OCI-LY7 (cell line): ENCODE measurements at regions not wholly inside any gene's neighbourhood (a gene's known extent, or its start where the extent isn't known, plus 50 kb on each side); places are given as distances from the start of the nearest gene placed in this dataset. TPM values are rescaled to one million over a fixed set of nuclear protein-coding genes. Genes with fewer than 3 reads are reported as not detected.

Source experiments
- BruUV-seq: library from RNA; stranded (reverse); fragments of 400-500 nt; replicated peaks from 2 replicates; lab custom pipeline; 2021; lab: Mats Ljungman, UMichigan
- CTCF ChIA-PET: fragments of 300-600 bp; sonication (Branson Sonifier 250); formaldehyde crosslinking; loops from one replicate; lab custom pipeline; 2022; ENCODE audit warnings: antibody characterized with exemption; ENCODE audit not compliant: unreplicated experiment; lab: Charles Lee
- POLR2A ChIA-PET: fragments of 300-600 bp; sonication (Branson Sonifier 250); formaldehyde crosslinking; loops from one replicate; lab custom pipeline; 2022; ENCODE audit warnings: antibody characterized with exemption; lab: Charles Lee
- DNase-seq: peaks from one replicate; pipeline ENCODE4 v3.0.0-alpha.2; 2015; ENCODE audit warnings: low spot score
- H2AFZ ChIP-seq: fragments of 200-600 bp; sonication (generic), shearing (Covaris generic); 2 replicates; pipeline ENCODE4 v1.6.1; 2014; ENCODE audit warnings: mild to moderate bottlenecking, antibody characterized with exemption, low read length, moderate library complexity
- H3K27ac ChIP-seq: fragments of 200-600 bp; sonication (generic); 2 replicates; pipeline ENCODE4 v1.5.1; 2014; ENCODE audit warnings: mixed run types, low read depth, mild to moderate bottlenecking, moderate library complexity, low read length, inconsistent platforms; ENCODE audit not compliant: poor library complexity, severe bottlenecking
- H3K36me3 ChIP-seq: fragments of 200-600 bp; sonication (generic); 2 replicates; pipeline ENCODE4 v1.6.1; 2014; ENCODE audit warnings: mild to moderate bottlenecking, antibody characterized with exemption, low read length, moderate library complexity, mixed read lengths; ENCODE audit not compliant: insufficient read depth
- H3K4me1 ChIP-seq: fragments of 200-600 bp; sonication (generic); 2 replicates; pipeline ENCODE4 v1.5.1; 2014; ENCODE audit warnings: mild to moderate bottlenecking, low read length; ENCODE audit not compliant: insufficient read depth, poor library complexity, severe bottlenecking
- H3K4me2 ChIP-seq: fragments of 200-600 bp; sonication (generic); 2 replicates; pipeline ENCODE4 v1.6.1; 2014; ENCODE audit warnings: mild to moderate bottlenecking, low read length
- H3K4me3 ChIP-seq: fragments of 200-600 bp; sonication (generic); 2 replicates; pipeline ENCODE4 v1.5.1; 2014; ENCODE audit warnings: mild to moderate bottlenecking, low read depth, low read length; ENCODE audit not compliant: poor library complexity, severe bottlenecking
- H3K79me2 ChIP-seq: fragments of 200-600 bp; sonication (generic); 2 replicates; pipeline ENCODE4 v1.6.1; 2016; ENCODE audit warnings: low read depth, mild to moderate bottlenecking, low read length, moderate library complexity, mixed read lengths; ENCODE audit not compliant: insufficient read depth
- H3K9me2 ChIP-seq: fragments of 200-600 bp; sonication (generic); 2 replicates; pipeline ENCODE4 v1.6.1; 2016; ENCODE audit warnings: mild to moderate bottlenecking, low read length, mixed read lengths; ENCODE audit not compliant: insufficient read depth
- H3K9me3 ChIP-seq: fragments of 200-600 bp; sonication (generic); 2 replicates; pipeline ENCODE4 v1.6.1; 2014; ENCODE audit warnings: mild to moderate bottlenecking, mixed run types, low read length, mixed read lengths
- H4K20me1 ChIP-seq: fragments of 200-600 bp; sonication (generic); 2 replicates; pipeline ENCODE4 v1.6.1; 2014; ENCODE audit warnings: mild to moderate bottlenecking, antibody characterized with exemption, low read length, moderate library complexity, mixed read lengths; ENCODE audit not compliant: insufficient read depth
- CTCF ChIP-seq: fragments of 200-600 bp; sonication (generic); conservative IDR thresholded peaks from 2 replicates; pipeline ENCODE4 v1.5.1; 2014; ENCODE audit warnings: mild to moderate bottlenecking, antibody characterized with exemption, low read length, moderate library complexity, mixed read lengths
- EZH2phosphoT487 ChIP-seq: fragments of 200-600 bp; sonication (generic); IDR thresholded peaks from 2 replicates; pipeline ENCODE4 v1.6.1; 2018; ENCODE audit warnings: low read depth, borderline replicate concordance, mild to moderate bottlenecking, mixed run types, antibody characterized with exemption, low read length, moderate library complexity, mixed read lengths
- intact Hi-C: fragments of 100-400 bp; cut with micrococcal nuclease; formaldehyde crosslinking; loops from one replicate; pipeline ENCODE4 v1.10.0; 2022; ENCODE audit not compliant: unreplicated experiment
- small RNA-seq: library from RNA; depleted of rRNA; stranded (forward); fragments of <200 nt; gene quantifications from one replicate; pipeline ENCODE3, GENCODE V24; 2014

GRCh38 chr6:76330031-76330430, 257.6 kb upstream of the IMPG1 start:
- Histone ChIP-seq H3K79me2 (no peaks in the 10 kb centered on the region), H3K9me3 (no peaks in the 10 kb centered on the region), H3K9me2 (no peaks in the 10 kb centered on the region), H3K4me2 (no peak overlapping the region), H3K4me1 (no peaks in the 10 kb centered on the region), H2AFZ (no peak overlapping the region), H3K4me3 (no peak overlapping the region), H4K20me1 (no peaks in the 10 kb centered on the region), H3K36me3 (no peaks in the 10 kb centered on the region), H3K27ac (no peak overlapping the region)
- BruUV-seq, result no TSS peak
- intact Hi-C loops, result no loop called here
- no peak for DNase-seq
- CTCF ChIA-PET, result no interaction called here
- TF ChIP-seq EZH2phosphoT487 (no peak), CTCF (no peak)
- POLR2A ChIA-PET, result interaction anchor here (1.0 kb wide), 1 partner anchor 12 kb away, joined by 3 read pairs; no protein-coding TSS in a partner anchor

DNA sequence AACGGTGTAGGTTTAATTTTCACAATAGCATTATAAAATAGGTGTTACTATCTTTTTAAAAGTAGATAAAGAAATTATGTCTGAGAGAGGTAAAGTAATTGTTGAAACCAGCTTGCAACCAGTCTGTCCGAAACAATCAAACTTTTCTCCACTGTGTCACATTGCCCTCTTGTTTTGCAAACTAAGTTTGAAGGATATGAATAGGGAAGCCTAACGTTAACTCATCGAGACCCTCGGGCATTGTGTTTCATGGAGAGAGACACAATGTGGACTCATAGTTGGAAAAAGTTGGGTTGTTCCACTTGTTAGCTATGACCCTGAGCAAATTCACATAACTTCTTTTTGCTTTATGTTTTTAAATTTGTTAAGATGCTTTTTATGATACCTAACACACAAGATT, 254.4 kb upstream of the IMPG1 start:
- H3K4me2 ChIP-seq, result no peak overlapping the region
- no peak for DNase-seq
- CTCF ChIA-PET, result no interaction called here

More for the DNA sequence above, 254.4 kb upstream of the IMPG1 start:
- Histone ChIP-seq H3K9me2 (no peaks in the 10 kb centered on the region), H4K20me1 (no peaks in the 10 kb centered on the region), H3K79me2 (no peaks in the 10 kb centered on the region), H2AFZ (no peak overlapping the region), H3K36me3 (no peaks in the 10 kb centered on the region), H3K9me3 (no peaks in the 10 kb centered on the region), H3K4me3 (no peak overlapping the region), H3K4me1 (no peaks in the 10 kb centered on the region), H3K27ac (no peak overlapping the region)
- POLR2A ChIA-PET, result no interaction called here
- BruUV-seq, result no TSS peak
- no peak for TF ChIP-seq EZH2phosphoT487
- TF ChIP-seq CTCF, result no peak
- intact Hi-C loops, result no loop called here

Small RNA genes lying in the stretch of these regions (small RNA-seq; reads per million reads assigned to genes)
- not detected for gene AL365222.1
- gene RNU6-261P, result not detected
- gene RNU6-84P, result not detected
